Left forelimb (tissue), 1 donor: ENCODE measurements at regions not wholly inside any gene's neighbourhood (a gene's known extent, or its start where the extent isn't known, plus 50 kb on each side); places are given as distances from the start of the nearest gene placed in this dataset.
"Not testable (repeated sequence)": the region's sequence is repeated elsewhere in the genome, so short reads cannot be mapped to it uniquely, and the experiment has no call there.

Experiments
- DNase-seq: peaks from one replicate; pipeline ENCODE4 v3.0.0-alpha.2; 2018; ENCODE audit warnings: low spot score

- DNase-seq, result not testable (repeated sequence)
Observed at GRCh38 chr11:67768001-67768730, 93.7 kb upstream of the ALDH3B2 start.

- not testable (repeated sequence) for DNase-seq
Observed at GRCh38 chr11:67761211-67761610, 86.8 kb upstream of the ALDH3B2 start.

- DNase-seq, result not testable (repeated sequence)
Observed at GRCh38 chr11:67759321-67759720, 84.9 kb upstream of the ALDH3B2 start.

GRCh38 chr11:67758467-67758866 is 84.0 kb upstream of the ALDH3B2 start:
- DNase-seq, result not testable (repeated sequence)

- not testable (repeated sequence) for DNase-seq
Observed at GRCh38 chr11:67758009-67758408, 83.6 kb upstream of the ALDH3B2 start.

- DNase-seq, result not testable (repeated sequence)
Observed at GRCh38 chr11:67753820-67754219, 79.4 kb upstream of the ALDH3B2 start.

- DNase-seq, result no peak
Observed at GRCh38 chr11:67745181-67745726, 70.8 kb upstream of the ALDH3B2 start.

GRCh38 chr11:67744231-67744630 is 69.8 kb upstream of the ALDH3B2 start:
- DNase-seq, result not testable (repeated sequence)

- DNase-seq, result not testable (repeated sequence)
Observed at GRCh38 chr11:67738231-67738630, 63.8 kb upstream of the ALDH3B2 start.

- DNase-seq, result not testable (repeated sequence)
Observed at GRCh38 chr11:67737562-67738080, 63.2 kb upstream of the ALDH3B2 start.

- DNase-seq, result no peak
Observed at GRCh38 chr11:67732045-67732787, 57.8 kb upstream of the ALDH3B2 start.

GRCh38 chr11:67731583-67731982 is 57.2 kb upstream of the ALDH3B2 start:
- DNase-seq, result no peak

- not testable (repeated sequence) for DNase-seq
Observed at GRCh38 chr11:67728163-67728571, 53.7 kb upstream of the ALDH3B2 start.

- DNase-seq, result not testable (repeated sequence)
Observed at GRCh38 chr11:67727066-67728040, 52.9 kb upstream of the ALDH3B2 start.
